CD14-positive monocyte (primary cell): ENCODE measurements at regions not wholly inside any gene's neighbourhood (a gene's known extent, or its start where the extent isn't known, plus 50 kb on each side); places are given as distances from the start of the nearest gene placed in this dataset.

Experiments
- DNase-seq, 3 donors: peaks; one replicate each; pipeline ENCODE4 v3.0.0-alpha.2; 2011 to 2022
- H2AFZ ChIP-seq: 2 replicates; pipeline ENCODE4 v1.6.0; 2012; ENCODE audit warnings: mild to moderate bottlenecking, low read depth, low read length, inconsistent platforms; ENCODE audit not compliant: insufficient read depth, poor library complexity, severe bottlenecking
- H3K27ac ChIP-seq, 2 donors: 1 replicate in 1 of 2; 2 replicates in 1 of 2; pipeline ENCODE4 v1.5.1; 2012 to 2013; ENCODE audit warnings: low read length in 2 of 2, control low read depth in 1 of 2, inconsistent platforms in 1 of 2, low read depth in 1 of 2, mild to moderate bottlenecking in 1 of 2
- H3K27me3 ChIP-seq, 2 donors: one replicate each; pipeline versions ENCODE4 v1.6.0 to v1.6.1; 2011 to 2013; ENCODE audit warnings: low read length in 2 of 2; ENCODE audit not compliant: control insufficient read depth in 2 of 2, insufficient read depth in 2 of 2
- H3K36me3 ChIP-seq, 2 donors: replicated peaks in 1 of 2; 1 replicate in 1 of 2; 2 replicates in 1 of 2; pipeline versions ENCODE4 v1.5.1 to v1.6.1; 2012 to 2013; ENCODE audit warnings: low read length in 2 of 2, control low read depth in 1 of 2, inconsistent platforms in 1 of 2, mild to moderate bottlenecking in 1 of 2; ENCODE audit not compliant: insufficient read depth in 2 of 2, control insufficient read depth in 1 of 2
- H3K4me1 ChIP-seq, 2 donors: 1 replicate in 1 of 2; 2 replicates in 1 of 2; pipeline versions ENCODE4 v1.5.1 to v1.6.1; 2012 to 2013; ENCODE audit warnings: low read length in 2 of 2, control low read depth in 1 of 2, inconsistent platforms in 1 of 2, mild to moderate bottlenecking in 1 of 2, moderate library complexity in 1 of 2; ENCODE audit not compliant: insufficient read depth in 2 of 2, control insufficient read depth in 1 of 2
- H3K4me2 ChIP-seq: replicated peaks from 2 replicates; pipeline ENCODE3; 2012; ENCODE audit warnings: low read length, moderate library complexity, mild to moderate bottlenecking; ENCODE audit not compliant: poor library complexity, severe bottlenecking; ENCODE audit errors: extremely low read depth
- H3K4me3 ChIP-seq, 3 experiments: fragments of 200-600 bp in 1 of 3; sonication (generic) in 1 of 3; replicated peaks in 1 of 3; 1 replicate in 2 of 3; 2 replicates in 1 of 3; pipeline ENCODE4 v1.5.1; 2011 to 2013; ENCODE audit warnings: low read length in 3 of 3, mild to moderate bottlenecking in 3 of 3, control low read depth in 2 of 3, low read depth in 2 of 3, inconsistent platforms in 1 of 3, moderate library complexity in 1 of 3
- H3K79me2 ChIP-seq: 2 replicates; pipeline ENCODE4 v1.6.0; 2012; ENCODE audit warnings: mild to moderate bottlenecking, control low read depth, inconsistent platforms, low read length, moderate library complexity; ENCODE audit not compliant: insufficient read depth
- H3K9ac ChIP-seq: 2 replicates; pipeline ENCODE4 v1.6.0; 2017; ENCODE audit warnings: low read length, mild to moderate bottlenecking; ENCODE audit not compliant: insufficient read depth, poor library complexity, severe bottlenecking
- H3K9me3 ChIP-seq, 2 donors: replicated peaks in 1 of 2; 1 replicate in 1 of 2; 2 replicates in 1 of 2; pipeline versions ENCODE4 v1.5.1 to v1.6.1; 2012 to 2013; ENCODE audit warnings: low read length in 2 of 2, control low read depth in 1 of 2; ENCODE audit not compliant: control insufficient read depth in 1 of 2, insufficient read depth in 1 of 2
- H4K20me1 ChIP-seq: 2 replicates; pipeline ENCODE4 v1.6.0; 2012; ENCODE audit warnings: mild to moderate bottlenecking, low read length, control low read depth, moderate library complexity; ENCODE audit not compliant: insufficient read depth
- H3K27ac Mint-ChIP-seq, 7 donors: one replicate each; pipeline ENCODE4 v1.8.0; 2020; ENCODE audit warnings: mild to moderate bottlenecking in 7 of 7, mixed read lengths in 7 of 7, moderate library complexity in 6 of 7, inconsistent platforms in 2 of 7
- H3K27me3 Mint-ChIP-seq, 3 donors: one replicate each; pipeline ENCODE4 v1.8.0; 2021 to 2022; ENCODE audit warnings: low read depth in 3 of 3, mild to moderate bottlenecking in 3 of 3, mixed read lengths in 3 of 3, moderate library complexity in 3 of 3, inconsistent platforms in 1 of 3
- H3K36me3 Mint-ChIP-seq, 2 donors: one replicate each; pipeline ENCODE4 v1.8.0; 2020; ENCODE audit warnings: mixed read lengths in 2 of 2, inconsistent platforms in 1 of 2, mild to moderate bottlenecking in 1 of 2
- H3K4me1 Mint-ChIP-seq: one replicate; pipeline ENCODE4 v1.8.0; 2020; ENCODE audit warnings: mild to moderate bottlenecking, mixed read lengths
- H3K4me3 Mint-ChIP-seq, 2 donors: one replicate each; pipeline ENCODE4 v1.8.0; 2020; ENCODE audit warnings: mild to moderate bottlenecking in 2 of 2, mixed read lengths in 2 of 2, moderate library complexity in 1 of 2
- H3K9me3 Mint-ChIP-seq, 7 donors: one replicate each; pipeline ENCODE4 v1.8.0; 2020 to 2022; ENCODE audit warnings: mixed read lengths in 7 of 7, mild to moderate bottlenecking in 6 of 7, moderate library complexity in 6 of 7, inconsistent platforms in 2 of 7
- CTCF ChIP-seq: fragments of 200-600 bp; IDR thresholded peaks from one replicate; pipeline ENCODE4 v1.8.0; 2022; ENCODE audit warnings: antibody characterized with exemption, mild to moderate bottlenecking
- WGBS: methylation state at CpG from one replicate; pipeline ENCODE4 v1.1.5; 2013; ENCODE audit warnings: missing lambda C conversion rate; ENCODE audit not compliant: insufficient coverage; 5-methylcytosine and 5-hydroxymethylcytosine counted together
- intact Hi-C, 2 donors: fragments of 100-400 bp; cut with micrococcal nuclease; formaldehyde crosslinking; loops; one replicate each; pipeline versions ENCODE4 v1.15.0 to v1.15.1; 2023

DNA sequence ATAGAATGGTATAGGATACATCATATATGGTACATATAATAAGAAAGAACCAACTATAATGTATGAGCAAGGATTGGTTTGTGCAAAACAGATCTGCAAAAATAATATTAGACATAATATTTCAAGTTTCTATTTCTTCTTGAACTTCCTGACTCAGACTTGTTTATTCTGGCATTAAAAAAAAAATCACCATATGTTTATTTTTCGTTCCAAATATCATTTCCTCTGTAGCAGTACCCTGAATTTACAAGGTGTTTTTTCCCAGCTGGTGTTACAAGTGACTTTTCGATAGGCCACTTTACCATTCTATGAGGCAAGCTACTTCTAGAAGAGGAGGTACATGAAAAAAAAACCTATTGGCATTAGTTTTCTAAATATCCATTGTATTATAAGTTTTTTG, 785.0 kb downstream of the PDCD6IP start:
- Histone ChIP-seq H3K27ac (no peak overlapping the region), H3K36me3 (no peaks in the 10 kb centered on the region), H3K9me3 (no peaks in the 10 kb centered on the region), H3K27me3 (no peaks in the 10 kb centered on the region), H2AFZ (no peak overlapping the region), H3K4me1 (no peaks in the 10 kb centered on the region), H4K20me1 (no peaks in the 10 kb centered on the region), H3K79me2 (no peaks in the 10 kb centered on the region), H3K4me3 (no peak overlapping the region), H3K4me2 (no peak overlapping the region), H3K9ac (no peak overlapping the region)
- Mint-ChIP-seq H3K27ac (no peak overlapping the region), H3K9me3 (peaks cover 0 to 8% (median 1%) of the 10 kb centered on the region in 7 donors), H3K36me3 (no peaks in the 10 kb centered on the region), H3K27me3 (peaks cover 0 to 1% (median 0%) of the 10 kb centered on the region in 3 donors), H3K4me3 (no peak overlapping the region), H3K4me1 (no peaks in the 10 kb centered on the region)
- no peak for DNase-seq
- TF ChIP-seq CTCF: no peak
- intact Hi-C loops: no loop called here
- WGBS: 80% methylated on average over 1 of the region's 2 CpGs

DNA sequence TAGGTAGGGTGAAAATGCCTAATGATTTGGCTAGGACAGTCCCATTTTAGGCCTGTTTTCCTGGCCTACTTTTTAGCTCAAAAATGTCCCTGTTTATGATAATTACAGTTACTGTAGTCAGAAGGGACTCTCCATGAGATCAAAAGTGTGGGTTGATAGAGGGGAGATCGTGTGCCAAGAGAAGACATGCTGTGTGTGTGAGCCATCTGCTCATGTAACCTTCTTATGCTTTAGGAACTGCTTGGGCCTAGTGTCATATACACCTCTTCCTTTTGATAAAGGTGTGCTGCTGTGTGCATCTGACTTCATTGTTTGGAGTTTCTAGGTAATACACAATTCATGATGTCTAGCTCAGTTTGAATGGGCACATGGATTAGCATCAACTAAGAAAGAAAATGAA, 786.5 kb downstream of the PDCD6IP start:
- H3K36me3 ChIP-seq: no peaks in the 10 kb centered on the region
- no peak for DNase-seq
- no peak overlapping the region for H3K4me2 ChIP-seq
- H3K4me3 ChIP-seq: no peak overlapping the region
- no peaks in the 10 kb centered on the region for H4K20me1 ChIP-seq
- H3K27me3 ChIP-seq: no peaks in the 10 kb centered on the region
- Mint-ChIP-seq H3K9me3 (peaks cover 0 to 10% (median 4%) of the 10 kb centered on the region in 7 donors), H3K4me3 (no peak overlapping the region), H3K27me3 (peaks cover 0 to under 1% (median 0%) of the 10 kb centered on the region in 3 donors), H3K36me3 (no peaks in the 10 kb centered on the region), H3K27ac (no peak overlapping the region), H3K4me1 (no peaks in the 10 kb centered on the region)
- H3K79me2 ChIP-seq: no peaks in the 10 kb centered on the region
- no peak overlapping the region for H3K9ac ChIP-seq
- no CpG with 5 or more reads among the region's 1 CpG for WGBS
- no peak for TF ChIP-seq CTCF
- H3K9me3 ChIP-seq: no peaks in the 10 kb centered on the region
- H2AFZ ChIP-seq: no peak overlapping the region
- H3K4me1 ChIP-seq: no peaks in the 10 kb centered on the region
- no peak overlapping the region for H3K27ac ChIP-seq
- intact Hi-C loops: no loop called here
